GM21423 (cell line): ENCODE measurements at regions not wholly inside any gene's neighbourhood (a gene's known extent, or its start where the extent isn't known, plus 50 kb on each side); places are given as distances from the start of the nearest gene placed in this dataset.

Experiments used
- ATAC-seq: cut with Tn5 transposase; IDR thresholded peaks from one replicate; pipeline ENCODE4 v1.9.1; 2021; ENCODE audit warnings: mild to moderate bottlenecking, moderate library complexity; ENCODE audit not compliant: unreplicated experiment

- ATAC-seq = no peak
These were observed 59.7 kb downstream of the GPX5 start for GRCh38 chr6:28585335-28585734.

DNA sequence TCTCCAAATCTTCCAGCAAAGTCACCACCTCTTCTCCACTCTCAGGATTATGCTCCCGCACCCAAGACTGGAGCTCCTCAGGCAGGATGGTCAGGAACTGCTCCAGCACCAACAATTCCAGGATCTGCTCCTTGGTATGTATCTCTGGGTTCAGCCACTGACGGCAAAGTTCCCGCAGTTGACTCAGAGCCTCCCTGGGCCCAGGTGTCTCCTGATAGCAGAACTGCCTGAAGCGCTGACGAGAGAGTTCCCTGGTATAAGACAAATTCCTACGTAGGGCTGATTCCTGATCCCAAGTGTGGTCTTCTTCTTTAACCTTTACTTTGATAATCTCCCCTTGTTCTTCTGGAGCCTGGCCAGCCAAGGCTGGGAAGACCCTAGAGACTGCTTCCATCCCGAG lies 60.6 kb downstream of the GPX5 start:
- ATAC-seq = no peak

DNA sequence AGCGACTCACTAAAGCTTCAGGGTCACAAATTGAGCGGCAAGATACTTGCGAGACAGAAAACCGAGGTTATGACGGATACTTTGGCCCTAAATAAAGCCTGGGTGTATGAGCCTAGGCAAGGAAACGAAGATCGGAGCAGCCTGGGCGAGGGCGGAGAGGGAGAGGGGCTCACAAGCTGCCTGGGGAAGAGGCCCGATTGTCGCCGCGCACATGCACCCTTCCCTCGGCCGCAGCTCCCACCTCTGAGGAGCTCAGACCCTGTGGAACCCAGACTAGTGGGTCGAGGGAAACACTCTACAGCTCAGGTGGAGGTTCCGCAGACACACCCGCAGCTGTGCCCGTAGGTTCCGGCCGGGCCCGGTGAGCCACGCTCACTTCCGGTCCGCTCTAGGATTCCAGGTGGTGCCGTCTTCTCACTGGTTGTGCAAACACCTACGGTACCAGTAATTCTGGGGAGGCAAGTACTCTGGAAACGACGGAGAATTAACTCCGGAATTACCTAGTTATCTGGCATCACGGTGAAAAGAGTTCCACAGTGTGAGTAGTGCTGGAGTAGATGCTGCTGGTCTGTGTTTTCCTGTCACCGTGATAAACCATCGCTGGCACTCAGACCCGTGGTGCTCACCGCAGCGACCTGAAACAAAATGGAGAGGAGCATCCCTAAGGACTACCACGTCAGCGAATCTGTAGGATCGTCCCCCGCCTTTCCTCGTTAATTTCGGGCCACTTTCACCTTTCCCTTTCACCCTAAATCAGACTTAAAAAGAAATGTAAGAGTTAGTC lies 61.5 kb downstream of the GPX5 start:
- peak; percentile 80 for ATAC-seq

DNA sequence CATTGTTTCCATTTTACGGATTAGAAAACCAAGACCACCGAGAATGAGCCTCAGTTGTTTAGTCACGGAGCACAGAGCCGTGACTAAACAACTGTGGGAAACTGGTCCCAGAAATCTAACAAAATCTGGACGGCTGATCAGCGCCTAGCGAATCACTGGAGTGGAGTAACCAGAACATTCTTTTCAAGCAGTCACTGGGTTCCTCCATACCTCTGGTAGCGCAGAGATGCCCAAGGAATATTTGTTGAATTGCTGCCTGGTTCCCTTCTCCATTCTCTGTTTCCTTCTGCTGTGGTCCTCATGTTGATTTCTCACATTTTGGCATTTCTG lies 62.0 kb downstream of the GPX5 start:
- no peak for ATAC-seq

DNA sequence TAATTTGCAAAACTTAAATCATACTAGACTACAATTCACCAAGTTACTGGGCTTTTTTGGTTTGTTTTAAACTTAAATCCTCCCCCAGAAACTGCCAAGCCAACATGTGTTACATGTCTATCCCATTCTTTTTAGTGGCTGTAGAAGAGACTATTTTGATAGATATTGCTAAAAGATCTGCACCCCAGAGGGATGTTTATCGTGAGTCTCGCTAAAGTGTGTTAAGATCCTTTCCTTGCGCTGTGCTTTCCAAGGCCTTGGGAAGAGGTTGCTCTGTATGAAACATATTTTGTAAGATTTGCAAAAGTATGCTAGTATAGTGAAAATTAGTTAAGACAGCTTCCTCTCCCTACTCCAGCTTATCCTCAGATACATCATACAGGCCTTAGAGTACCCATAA lies 63.0 kb downstream of the GPX5 start:
- no peak for ATAC-seq

DNA sequence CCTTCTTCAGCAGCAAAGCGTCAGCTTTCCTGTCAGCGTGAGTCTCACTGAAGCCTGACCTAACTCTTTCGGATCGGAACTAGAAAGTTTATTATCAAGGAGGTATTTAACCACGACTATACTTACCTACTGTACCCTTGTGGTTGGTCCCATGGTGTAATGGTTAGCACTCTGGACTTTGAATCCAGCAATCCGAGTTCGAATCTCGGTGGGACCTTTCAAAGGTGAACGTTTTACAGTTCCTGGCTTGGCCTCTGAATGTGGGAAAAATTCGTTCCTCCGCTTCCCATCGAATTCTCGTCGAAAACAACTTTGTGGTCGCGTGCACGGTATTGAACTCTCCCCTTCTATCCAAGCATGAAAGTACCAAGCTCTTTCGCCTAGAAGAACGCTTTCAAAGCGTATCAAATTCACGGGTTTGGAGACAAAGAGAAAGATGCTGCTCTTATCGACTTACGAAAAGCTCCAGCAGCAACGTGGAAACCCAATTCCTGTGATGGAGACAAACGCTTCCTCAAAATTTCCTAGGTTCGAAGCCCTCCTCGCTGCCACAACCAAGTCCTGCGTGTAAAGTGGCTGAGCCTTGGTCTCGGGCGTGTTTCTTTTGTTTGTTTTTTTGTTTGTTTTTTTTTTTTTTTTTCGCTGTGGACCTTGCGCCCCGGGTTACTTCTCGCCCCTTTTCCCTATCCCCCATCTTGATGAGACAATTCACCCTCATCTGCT lies 63.7 kb downstream of the GPX5 start:
- no peak for ATAC-seq

- no peak for ATAC-seq
These were observed 64.3 kb downstream of the GPX5 start for GRCh38 chr6:28589957-28590349.

- no peak for ATAC-seq
These were observed 71.6 kb downstream of the GPX5 start for GRCh38 chr6:28597217-28597835.

DNA sequence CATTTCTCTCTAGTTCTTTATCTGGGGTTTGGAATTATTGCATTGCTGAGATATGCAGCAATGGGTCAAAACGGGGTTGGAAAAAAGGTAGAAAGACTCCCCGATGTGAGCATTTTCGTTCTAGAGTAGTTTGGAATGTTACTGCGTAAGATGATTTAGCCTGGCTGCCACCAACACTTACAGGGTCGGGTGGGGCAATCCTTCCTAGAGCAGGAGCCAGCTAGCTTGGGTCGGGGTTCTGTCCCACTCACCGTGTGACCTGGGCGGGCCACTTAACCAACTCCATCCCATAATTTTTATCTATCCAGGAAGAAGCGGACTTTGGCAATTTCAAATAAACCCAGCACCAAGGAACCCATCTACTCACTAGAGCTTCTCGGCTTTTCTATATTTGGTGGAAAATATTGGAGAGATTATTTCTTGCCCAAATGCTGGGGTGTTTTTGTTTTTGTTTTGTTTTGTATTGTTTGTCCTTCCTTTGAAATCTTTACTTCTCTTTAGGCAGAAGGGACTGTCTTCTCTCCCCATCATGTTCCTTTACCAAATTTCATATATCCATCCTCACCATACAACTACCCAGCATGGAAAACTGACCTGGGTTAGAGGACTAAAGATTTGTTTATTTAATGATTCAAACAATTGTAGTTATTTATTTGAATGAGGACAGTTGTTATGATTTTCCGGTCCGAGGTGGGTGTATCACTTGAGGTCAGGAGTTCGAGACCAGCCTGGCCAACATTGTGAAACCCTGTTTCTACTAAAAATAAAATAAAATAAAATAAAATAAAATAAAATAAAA lies 72.4 kb downstream of the GPX5 start:
- no peak for ATAC-seq

DNA sequence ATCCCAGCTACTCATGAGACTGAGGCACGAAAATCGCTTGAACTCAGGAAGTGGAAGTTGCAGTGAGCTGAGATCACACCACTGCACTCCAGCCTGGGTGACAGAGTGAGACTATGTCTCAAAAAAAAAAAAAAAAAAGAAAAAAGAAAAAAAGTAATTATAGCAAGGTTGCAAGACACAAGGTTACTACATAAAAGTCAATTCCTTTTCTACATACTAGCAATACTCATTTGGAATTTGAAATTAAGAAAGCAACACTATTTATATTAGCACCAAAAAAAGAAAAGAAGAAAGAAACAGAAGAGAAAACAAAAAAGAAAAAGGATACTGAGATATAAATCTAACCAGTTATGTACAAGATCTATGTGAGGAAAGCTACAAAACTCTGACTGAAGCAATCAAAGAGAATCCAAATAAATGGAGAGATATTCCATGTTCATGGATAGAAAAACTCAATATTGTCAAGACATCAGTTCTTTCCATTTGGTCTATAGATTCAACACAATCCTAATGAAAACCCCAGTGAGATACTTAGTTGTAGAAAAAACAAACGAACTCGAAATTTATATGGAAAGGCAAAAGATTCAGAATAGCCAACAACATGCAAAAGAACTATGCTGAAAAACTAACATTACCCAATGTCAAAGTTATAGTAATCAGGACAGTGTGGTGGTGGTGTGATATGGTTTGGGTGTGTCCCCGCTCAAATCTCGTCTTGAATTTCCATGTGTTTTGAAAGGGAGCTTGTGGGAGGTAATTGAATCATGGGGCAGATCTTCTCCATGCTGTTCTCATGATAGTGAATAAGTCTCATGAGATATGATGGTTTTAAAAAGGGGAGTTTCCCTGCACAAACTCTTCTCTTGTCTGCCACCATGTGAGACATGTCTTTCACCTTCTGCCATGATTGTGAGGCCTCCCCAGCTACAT lies 73.3 kb downstream of the GPX5 start:
- no peak for ATAC-seq

- no peak for ATAC-seq
These were observed 74.6 kb downstream of the GPX5 start for GRCh38 chr6:28600245-28600644.

DNA sequence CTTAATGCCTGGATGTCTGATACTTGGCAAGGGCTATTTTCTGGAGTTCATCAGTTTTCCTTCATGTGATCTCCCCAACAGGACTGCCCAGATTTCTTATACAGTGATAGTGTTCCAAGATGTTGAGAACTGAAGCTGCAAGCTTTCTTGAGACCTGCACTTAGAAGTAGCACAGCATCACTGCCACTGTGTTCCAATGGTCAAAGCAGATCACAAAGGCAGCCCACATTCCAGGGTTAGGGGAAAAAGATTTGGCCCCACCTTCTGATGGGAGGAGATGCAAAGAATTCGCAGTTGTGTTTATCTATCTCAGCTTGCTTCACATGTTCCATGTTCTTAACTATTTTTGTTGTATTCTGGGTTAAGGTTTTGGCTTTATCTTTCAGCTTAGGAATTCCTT lies 78.2 kb downstream of the GPX5 start:
- ATAC-seq = no peak

DNA sequence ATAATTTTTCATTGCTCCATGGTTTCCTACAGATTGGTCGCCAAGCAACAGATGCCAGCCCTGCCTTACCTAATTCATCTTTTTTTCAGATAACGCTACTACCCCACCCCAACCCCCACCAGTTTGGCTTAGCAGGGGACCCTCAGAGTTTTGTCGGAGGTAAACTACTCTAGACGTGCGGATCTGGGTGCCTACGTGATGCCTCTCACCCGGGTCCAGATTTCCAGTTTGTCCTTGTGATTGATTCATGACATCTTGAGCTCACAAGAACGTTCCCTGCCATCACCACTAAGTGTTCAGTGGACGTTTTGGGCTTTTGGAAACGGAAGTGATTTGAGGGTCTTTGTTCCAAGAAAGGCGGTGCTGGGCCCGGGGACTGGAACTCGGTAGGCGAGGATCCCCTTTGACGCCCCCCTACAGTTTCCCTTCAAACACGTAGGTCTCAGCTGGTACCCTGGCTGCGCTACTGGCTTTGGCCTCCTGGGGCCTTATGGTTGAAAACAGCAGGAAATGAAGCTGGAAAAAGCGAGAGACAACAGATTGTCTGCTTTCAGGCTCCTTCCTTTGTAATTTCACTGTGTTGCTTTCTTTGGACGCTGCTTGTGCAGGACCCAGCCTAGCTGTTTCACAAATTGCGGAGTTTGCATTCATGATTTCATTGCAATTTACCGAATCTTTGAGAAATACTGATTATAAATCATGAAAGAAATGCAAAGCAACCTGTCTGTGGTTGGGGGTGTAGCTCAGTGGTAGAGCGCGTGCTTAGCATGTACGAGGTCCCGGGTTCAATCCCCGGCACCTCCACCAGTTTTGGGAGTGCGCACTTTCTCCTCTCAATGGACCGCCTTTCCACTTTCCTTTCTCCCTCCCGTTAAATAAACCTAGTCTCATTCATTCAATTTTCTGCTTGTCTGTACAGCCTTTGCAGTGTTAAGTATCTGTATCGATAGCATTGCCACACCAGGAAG lies 81.0 kb downstream of the GPX5 start:
- ATAC-seq = no peak

- no peak for ATAC-seq
These were observed 82.3 kb downstream of the GPX5 start for GRCh38 chr6:28607990-28608389.

- ATAC-seq = no peak
These were observed 84.0 kb downstream of the GPX5 start for GRCh38 chr6:28609672-28610071.

DNA sequence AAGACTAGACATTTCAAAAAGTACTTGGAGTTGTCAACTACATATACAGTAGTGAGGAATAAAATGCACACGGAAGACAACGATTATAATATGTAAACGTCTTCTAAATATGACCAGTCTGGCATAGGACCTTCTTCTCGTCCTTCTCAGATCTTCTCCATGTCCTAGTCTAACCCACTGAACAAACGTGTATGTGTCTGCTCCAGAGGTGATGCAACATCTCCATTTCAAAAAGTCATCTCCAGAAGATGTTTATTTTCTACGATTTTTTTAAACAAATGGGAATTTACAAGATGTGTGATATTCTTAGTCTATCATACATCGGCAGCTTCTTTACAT lies 89.9 kb downstream of the GPX5 start:
- ATAC-seq = no peak

DNA sequence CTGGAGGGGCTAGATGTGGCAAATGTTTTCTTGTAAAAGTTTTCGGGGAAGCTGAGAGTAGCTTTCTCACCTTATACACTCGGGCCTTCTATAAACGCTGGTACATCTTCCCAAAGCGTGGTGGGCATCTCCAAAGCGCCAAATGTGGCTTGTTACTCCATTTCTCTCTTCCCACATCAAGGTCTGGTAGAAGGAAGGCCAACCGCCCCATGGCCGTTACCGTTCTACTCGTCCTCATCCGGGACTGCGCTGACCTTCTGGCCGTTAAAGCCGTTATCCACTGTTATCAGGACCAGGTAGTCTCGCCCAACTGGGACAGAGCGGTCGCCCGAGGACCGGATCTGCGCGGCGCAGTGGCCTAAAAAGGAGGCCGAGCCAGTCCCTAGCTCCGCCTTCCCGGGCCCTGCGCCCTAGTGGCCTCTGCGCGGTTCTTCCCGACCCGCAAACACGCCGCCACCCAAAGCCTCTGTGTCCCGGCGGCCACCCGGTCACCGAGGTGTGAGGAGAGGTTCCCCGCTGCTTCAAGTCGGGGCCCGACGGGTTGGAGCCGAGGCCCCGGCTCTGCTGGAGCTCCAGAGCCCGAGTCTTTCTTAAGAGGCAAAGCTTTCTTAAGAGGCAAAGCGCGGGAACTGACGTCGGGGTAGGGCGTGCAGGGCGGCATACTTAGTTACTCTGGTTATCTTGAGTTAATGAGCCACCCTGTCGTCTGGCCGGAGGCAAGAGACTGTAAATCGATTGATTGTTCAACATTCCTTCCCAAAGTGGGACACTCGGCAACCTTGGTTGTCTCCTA lies 90.5 kb downstream of the GPX5 start:
- ATAC-seq = no peak

DNA sequence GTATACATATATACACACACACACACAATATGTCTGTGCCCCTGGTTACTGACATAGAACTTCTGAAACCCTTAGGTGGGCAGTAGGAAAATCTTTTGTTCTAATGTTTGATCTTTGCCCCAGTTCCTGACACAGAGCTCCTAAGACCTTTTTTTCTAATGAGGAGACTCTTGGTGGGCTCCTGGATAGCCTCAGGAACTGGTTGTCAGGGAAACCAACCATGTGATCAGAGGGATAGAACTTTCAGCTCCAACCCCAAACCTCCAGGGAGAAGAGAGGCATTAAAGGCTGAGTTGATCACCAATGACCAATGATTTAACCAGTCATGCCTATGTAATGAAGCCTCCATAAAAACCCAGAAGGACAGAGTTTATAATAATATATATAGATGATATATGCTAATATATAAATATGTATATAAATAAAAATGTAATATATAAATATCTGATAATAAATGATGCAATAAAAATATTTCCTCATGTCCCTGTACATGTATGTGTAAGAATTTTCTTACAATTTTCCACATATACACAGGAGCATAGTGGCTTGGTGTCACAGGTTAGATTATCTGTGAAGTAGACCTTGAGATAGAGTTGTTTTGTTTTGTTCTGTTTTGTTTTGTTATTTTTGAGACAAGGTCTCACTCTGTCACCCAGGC lies 93.3 kb downstream of the GPX5 start:
- ATAC-seq = no peak
